ENCODE measurements at regions not wholly inside any gene's neighbourhood (a gene's known extent, or its start where the extent isn't known, plus 50 kb on each side); places are given as distances from the start of the nearest gene placed in this dataset.
"Not testable (repeated sequence)": the region's sequence is repeated elsewhere in the genome, so short reads cannot be mapped to it uniquely, and the experiment has no call there.

DNA sequence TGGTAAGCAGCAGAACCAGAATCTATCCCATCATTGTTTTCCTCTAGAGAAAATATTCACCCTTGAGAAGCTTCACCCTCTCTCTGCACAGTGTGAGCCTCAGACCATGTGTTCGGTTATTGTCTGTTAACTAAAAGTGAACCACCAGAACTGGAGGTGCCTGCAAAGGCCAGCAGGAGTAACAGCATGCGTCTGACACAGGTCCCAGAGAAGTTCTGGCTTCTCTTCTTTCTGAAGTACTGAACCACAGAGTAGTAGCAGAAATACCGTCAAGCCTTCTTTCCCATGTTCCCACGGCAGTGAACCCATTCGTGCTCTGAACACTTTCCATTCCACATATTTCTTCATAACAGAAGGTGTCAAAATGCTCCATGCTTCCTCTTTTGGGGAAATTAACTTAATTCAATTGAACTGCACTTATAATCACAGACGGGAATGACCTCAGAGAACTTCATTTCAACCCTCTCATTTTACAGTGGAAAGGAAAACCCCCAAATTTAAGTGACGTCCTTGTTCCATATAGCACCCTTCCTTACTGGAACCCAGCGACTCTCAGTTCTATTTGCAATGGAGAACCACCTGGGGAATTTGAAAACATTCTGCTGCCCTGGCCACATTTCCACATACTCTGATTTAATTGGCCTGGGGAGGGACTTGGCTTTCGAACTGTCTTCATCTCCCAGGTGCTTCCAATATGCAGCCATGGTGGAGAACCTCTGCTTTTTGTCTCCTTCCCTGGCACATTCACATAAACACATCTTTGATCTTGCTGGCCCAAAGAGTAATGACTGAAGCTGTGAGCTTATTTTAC is 519.1 kb downstream of the RNF144A start:
- no peak for DNase-seq

DNA sequence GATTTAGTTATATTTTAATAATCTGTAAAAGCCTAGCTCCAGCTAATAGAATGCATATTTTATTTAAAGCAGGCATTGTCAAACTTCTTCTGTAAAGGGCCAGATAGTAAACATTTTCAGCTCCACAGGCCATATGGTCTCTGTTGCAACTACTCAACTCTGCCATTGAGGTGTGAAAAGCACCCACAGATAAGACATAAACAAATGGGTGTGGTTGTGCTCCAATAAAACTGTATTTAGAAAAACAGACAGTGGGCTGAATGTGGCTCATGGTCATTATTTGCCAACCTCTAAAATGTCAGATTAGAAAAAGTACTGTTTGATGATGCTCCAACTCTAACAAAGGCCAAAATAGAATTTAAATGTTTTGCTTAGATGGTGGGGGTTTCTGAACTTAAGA is 519.9 kb downstream of the RNF144A start:
- no peak for DNase-seq

DNA sequence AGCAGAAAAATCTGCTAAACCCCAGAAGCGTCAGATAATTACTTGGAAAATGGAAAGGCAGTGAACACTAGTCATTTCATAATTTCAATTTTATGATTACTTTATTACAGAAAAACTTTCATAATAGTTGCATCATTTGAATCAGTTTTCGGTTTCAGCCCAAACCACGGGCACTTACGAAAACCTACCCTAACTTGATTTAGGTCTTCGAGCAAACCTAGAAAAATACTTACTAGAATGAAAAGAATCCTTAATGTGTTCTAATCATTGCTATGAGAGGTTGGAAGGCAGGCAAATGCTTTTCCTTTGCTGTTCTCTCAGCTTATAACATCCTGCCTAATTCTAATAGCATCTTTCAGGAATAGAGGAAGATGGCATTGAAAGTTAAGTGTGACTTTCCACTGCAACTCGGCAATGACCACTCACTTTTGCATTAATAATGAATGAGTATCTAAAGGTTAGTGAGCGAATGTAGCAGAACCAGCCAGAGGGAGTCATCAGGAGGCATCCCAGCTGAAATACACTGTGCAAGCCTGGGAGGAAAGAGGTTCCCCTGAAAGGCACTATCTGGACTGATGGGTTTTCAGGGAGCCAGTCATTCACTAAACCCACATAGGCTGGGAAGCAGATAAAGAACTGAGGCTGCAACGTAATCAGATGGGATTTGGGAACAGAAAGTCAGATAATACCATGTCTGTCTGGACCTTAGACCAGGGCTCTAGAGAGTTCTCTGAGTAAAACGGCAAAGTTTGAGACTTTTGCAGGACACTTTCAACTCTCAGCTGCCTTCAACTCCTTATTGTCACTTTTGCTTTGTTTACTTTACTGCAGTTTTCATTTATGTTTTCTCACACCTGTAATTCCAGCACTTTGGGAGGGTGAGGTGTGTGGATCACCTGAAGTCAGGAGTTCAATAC is 520.8 kb downstream of the RNF144A start:
- DNase-seq, result no peak

DNA sequence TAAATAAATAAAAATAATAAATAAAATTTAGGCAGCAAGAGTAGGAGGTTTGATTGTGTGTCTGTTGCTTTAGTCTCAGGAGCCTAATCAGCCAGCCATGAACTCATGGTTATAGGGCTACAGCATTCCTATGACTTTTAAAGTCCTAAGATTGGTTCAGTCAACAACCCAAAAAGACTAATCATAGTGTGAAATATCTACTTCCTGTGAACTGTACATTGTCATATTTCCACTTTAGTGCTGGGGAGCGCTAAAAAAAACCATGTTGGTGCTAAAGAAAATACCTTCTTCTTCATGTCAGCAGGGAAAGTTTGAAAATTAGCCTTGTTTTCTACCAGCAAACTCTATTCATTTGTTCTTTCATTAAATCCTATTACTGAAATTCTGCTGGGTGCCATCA is 521.6 kb downstream of the RNF144A start:
- DNase-seq, result no peak

DNA sequence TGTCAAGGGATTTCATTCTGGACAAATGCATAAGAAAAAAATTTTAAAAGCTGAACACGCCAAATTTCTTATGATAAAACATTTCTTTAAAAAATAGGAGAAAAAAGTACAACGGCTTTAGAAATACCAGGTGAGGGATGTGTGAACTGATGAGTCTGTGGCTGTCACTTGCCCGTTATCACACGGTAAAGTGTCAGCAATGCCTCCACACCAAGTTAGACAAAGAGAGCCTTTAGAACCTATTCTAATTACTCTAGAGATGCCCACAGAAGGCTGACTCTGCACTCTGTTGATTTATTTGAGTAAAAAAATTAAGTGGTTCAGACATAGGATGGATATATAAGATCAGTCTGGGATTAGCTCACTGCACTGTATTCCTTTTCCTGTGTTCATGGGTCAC is 523.8 kb downstream of the RNF144A start:
- no peak for DNase-seq

DNA sequence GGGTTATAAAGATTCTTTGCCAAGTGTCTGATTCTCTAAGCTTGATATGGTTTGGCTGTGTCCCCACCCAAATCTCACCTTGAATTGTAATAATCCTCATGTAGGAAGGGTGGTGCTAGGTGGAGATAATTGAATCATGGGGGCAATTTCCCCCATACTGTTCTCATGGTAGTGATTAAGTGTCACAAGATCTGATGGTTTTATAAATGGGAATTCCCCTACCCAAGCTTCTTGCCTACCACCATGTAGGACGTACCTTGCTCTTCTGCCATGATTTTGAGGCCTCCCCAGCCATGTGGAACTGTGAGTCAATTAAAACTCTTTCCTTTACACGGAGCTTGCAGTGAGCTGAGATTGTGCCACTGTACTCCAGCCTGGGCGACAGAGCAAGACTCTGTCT is 524.6 kb downstream of the RNF144A start:
- not testable (repeated sequence) for DNase-seq

DNA sequence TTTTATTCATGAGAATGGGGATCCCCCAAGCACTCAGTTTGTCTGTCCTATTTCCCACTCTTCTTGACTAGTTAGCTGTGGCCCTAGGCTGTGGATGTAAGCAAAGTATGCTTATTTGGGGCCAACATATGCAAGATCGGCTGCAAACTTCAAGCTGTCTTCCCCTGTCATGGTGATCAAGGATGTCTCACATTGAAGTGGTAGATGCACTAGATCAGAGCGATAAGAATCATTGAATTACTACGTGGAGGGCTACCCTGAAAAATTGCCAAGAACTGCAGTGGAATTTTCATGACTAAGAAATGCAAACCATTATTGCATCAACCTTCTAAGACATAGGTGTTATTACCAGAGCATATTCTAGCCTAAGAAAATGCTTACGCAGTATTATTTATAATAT is 527.4 kb downstream of the RNF144A start:
- no peak for DNase-seq

DNA sequence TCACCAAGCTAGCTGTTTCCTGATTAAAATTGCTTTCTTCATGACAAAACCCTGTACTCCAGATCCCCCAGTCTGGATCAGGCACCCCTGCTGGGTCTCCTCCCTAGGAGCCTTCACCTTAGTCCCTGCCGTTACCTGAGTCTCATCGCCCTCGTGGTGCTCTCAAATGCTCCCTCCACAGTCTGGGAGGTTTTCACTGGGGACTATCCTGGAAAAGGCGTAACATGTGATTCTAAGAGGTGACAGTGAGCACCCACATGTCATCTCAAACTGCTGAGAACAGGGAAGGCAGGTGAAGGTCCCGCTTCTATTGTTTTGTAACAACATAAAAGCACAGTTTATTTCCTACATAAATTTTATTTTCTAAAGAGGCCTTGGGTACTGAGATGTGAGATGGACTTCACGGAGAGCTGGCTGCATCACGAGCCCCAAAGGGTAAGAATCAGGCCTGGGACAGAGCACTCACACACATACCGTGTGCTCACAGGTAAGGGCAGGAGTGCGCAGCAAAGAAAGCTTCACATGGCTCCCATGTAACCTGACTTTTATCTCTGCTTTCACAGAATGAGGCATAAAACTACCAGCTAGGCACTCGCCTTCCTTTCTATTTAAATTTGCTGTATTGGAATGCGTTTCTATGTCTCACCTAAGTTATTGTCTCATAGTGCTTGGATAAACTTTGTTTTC is 531.5 kb downstream of the RNF144A start:
- DNase-seq, result no peak

DNA sequence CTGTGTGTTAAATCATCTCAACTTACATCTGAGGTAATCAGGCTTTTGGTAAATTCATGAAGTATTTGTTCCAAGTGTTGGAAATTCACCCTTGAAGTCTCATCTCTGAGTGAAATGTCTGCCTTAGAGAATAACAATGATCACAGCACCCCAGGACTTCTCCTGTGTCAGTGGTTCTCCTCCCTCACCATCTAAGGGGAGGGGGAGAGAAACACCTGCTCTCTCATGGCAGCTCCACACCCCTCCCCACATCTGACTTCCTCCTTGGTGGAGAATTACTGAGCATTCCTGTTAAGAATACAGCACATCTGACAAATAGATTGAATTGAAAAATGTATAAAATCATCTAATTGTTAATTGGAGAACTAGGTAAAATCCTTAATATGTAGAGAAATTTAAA is 532.1 kb downstream of the RNF144A start:
- no peak for DNase-seq

DNA sequence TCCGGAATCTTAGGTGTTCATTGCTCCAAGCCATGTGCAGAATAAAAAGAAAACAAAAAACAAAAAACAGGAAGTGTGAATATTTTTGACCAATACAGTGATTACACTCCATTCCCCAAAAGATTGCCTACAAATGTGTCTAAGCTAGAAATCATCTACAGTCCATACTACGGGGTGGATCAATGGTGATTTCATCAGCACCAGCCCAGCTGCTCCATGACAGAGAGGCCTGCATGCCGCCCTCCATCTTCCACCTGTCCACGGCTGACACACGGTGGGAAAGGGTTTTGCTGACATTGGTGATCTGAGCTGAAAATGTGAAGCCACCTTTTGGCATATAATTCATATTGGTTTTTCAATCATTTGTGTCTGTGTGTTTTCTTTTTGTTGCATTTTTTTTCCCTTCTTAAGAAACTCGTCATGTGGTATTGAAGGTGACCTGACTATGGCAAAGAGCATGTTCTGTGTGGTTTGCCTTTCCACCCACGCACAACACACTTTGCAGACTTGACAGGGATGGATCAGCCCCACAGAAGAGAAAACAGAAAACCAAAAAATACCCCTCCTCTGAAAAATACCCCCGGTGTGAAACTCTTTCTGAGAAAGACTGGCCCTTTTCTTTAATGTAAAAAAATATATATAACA is 533.1 kb downstream of the RNF144A start:
- DNase-seq, result no peak

DNA sequence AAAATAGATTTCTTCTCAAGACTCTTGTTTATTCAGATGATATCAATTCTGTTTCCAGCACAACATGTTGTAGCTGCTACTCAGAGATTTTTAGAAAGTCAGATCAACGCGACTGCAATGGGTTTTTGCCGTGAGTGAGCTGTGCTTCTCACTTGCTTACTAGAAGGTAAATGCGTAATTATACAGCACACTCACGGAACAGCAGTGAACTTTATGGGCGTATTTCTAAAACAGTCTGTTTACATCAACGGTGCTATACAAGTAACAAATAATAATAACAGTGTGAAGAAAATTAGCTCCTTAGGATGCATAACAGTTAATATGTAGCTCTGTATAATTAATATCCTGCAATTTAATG is 533.6 kb downstream of the RNF144A start:
- no peak for DNase-seq

DNA sequence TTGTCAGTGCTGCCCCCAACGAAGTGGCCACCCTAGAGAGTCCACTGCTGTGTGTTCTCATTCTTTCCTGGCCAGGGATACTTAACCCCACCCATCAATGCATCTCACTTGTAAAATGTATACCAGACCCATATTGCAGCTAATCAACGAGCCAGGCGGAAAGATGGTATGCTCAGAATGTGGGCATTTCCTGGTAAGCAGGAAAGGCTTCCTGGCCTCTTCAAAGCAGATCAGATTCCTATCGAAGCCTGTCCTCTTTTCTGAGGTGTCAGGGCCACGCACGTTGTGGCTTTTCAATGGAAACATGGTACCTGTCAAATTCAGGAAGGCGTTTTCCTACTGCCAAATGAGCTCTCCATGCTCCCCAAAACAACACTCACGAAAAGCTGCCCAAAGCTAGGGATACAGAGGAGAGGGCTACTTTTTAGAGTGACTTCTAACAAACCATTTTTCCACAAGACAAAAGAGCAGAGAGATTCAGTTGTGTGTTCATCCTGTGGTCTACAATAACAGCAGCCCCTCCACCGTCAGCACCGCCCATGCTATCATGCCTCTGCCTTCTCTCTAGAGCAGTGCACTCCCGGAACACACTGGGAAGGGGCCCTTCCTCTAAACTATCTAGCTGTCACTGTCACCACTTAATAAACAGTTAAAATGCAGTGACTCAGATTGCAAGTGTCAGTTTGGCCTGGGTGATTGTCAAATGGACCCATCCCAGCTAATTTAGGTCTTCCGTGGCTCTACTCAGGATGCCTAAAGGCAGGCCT is 535.1 kb downstream of the RNF144A start:
- no peak for DNase-seq

DNA sequence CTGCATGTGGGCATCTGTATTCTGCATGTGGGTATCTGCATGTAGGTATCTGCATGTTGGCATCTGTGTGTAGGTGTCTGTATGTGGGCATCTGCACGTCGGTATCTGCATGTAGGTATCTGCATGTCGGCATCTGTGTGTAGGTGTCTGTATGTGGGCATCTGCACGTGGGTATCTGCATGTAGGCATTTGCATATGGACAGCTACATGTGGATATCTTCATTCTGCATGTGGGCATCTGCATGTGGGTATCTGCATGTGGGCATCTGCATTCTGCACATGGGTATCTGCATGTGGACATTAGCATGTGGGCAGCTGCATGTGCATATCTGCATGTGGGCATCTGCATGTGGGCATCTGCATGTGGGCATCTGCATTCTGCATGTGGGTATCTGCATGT is 537.4 kb downstream of the RNF144A start:
- DNase-seq, result no peak

DNA sequence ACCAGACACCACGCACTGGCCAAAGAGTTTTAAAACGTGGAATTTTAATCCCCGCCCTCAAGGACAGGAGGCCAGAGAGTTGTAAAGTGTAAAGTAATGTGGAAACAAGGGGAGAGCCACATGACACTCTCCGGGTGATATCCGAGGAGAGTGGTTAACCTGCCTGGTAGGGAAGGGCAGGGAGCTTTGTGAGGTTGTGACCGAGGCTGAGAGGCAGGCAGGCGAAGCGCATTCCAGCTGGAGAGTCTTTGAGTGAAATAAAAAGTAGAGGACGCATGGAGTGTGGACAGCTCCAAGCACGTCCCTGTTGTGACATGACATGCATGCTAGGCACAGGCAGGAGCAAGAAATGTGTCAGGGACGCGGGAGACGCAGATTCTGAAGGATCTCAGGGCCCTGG is 539.5 kb downstream of the RNF144A start:
- no peak for DNase-seq

DNA sequence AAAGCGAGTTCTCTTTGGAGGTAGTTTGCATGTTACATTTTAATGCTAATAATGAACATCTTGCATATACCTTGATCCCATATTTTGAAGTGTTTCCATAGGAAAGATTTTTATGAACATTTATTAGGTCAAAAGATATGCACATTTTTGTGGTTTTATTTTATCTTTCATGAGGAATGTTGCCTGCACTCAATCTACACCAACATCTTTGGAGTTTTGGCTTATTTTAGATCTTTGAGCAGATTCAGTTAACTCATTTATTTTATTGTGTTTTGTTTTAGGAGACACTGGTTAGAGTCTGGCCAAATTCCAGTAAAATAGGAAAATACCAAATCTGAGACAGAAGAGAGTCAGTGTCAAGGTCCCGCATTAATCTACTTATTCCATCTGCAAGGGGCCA is 540.9 kb downstream of the RNF144A start:
- no peak for DNase-seq

DNA sequence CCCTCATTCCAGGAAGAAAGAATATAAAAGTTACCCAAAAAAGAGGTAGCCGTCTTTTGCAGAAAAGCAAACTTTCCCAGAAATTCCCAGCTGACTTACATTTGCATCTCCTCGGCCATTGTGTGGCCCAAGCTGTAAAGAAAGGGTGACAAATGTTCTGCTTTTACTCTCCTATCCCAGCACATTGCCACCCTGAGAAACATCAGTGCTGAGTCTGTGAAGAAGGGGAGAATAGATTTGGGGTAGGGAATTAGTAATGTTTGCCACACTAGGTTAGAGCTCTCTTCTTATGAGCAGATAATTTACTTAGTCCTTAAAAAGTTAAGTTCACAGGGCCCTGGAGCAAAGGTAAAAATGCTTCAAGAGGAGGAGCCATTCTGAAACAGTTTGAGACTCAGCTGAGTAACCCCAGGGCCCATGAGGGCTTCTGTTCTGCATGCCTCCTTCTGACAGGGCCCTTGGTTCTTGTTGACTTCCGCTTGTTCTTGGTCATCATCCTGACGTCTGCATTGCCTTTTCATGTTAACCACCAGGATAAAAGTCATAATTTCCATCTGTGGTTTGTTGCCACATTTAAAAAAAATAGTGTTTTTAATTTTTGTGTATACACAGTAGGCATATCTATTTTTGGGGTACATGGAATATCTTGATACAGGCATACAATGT is 550.7 kb downstream of the RNF144A start:
- no peak for DNase-seq

DNA sequence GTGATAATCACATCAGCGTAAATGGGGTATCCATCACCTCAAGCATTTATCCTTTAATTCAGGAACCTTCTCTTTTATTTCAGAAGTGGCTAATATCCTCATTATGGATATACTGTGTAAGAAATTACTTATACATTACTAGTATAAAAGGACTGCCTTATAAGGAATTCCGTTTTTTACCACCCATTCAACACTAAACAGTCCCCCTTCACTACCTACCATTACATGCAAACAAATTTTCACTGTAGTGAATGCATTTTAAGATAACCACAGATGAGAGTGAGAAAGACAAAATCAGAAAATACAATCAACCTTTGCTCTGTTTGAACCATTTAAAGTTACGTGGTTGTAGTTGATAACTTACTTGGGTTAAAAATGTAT is 551.2 kb downstream of the RNF144A start:
- DNase-seq, result no peak

DNA sequence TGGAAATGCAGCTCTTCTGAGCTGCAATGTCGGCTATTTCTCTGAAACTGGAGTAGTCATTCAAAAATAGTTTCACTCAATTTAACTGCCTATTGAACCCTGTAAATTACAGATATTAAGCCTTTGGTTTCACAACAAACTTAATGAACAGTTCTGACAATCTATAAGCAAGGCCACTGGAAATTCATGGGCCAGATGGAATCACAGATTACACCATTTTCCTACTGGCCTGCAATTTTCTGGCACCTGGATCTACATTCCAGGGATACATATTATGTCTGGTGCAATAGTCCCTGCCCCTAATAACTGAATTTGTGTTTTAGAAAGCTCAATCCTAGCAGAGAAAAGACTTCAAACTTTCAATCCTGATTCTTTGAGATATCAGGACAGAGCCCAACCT is 551.7 kb downstream of the RNF144A start:
- DNase-seq, result no peak

DNA sequence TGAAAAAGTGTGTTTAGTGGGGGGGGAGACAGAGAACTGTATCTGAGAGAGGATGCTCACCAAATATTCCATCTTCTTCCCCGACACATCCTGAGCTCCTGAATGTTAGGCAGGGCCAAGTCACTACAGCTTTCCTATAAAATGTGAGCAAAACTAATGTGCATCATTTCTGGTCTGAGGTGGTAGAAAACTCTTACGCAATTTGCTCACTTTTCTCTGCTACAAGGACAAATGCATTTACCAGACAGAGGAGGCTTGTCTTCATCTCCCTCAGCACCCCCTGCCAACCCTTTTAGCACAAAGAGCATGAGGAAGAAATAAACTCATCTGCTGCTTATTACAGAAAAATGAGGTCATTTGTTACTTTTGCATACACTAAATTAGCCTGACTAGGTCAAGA is 554.0 kb downstream of the RNF144A start:
- no peak for DNase-seq

DNA sequence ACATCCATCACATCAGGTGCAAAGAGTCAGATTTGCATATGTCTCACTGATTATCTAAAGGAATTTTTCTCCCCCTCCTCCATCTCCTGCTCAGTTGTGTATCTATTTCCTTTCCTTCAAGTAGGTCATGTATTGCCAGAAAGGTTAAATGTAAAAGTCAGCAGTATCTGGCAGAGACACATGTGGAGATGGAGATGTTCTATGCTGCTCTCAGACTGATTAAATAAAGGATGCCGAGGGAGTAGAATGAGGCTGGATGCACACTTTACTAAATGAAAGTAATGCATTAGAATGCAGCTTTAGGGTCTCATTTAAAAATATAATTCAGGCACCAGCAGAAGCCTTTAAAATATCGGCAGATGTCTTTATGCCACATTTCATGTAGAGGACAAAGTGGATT is 555.3 kb downstream of the RNF144A start:
- no peak for DNase-seq

DNA sequence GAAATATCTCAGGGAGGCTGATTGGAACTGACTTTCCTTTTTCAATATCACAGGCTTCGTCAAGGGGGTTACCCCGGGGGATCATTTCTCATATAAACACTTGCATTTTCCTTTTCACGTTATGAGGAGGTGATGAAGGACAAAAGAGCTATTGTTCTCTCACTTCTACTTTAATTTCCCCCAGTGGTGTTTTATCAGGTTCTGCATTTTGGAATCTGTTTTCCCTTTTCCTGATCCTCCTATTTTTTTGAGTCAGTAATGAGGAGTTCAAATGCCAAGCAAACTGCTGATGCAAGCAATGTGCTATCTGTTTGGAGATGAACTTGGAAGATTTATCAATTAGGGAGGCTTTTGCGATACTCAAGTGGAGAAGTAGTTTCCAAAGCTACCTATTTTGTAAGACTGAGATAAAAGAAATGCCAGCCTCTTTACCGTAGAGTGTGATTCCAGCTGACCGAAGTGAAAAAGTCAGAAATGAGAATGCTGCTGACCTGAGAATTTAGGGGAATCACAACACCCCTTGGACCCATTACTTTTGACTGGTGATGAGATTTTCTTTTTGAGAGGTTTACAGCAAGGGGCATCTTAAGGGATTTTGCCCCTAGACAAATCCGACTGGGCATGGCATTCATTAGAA is 556.0 kb downstream of the RNF144A start:
- no peak for DNase-seq

Measured in hematopoietic multipotent progenitor cell treated with erythropoietin and hydrocortisone succinate and interleukin-3 and kit ligand, for 6 days (in vitro differentiated cells).